Gastrocnemius medialis (tissue), 4 donors: ENCODE measurements at regions not wholly inside any gene's neighbourhood (a gene's known extent, or its start where the extent isn't known, plus 50 kb on each side); places are given as distances from the start of the nearest gene placed in this dataset.

Experiments used
- POLR2A ChIP-seq, 2 donors: fragments of 450-650 bp; IDR thresholded peaks; one replicate each; pipeline ENCODE4 v1.6.1; 2017; ENCODE audit warnings: antibody characterized with exemption in 2 of 2, mild to moderate bottlenecking in 2 of 2, moderate library complexity in 2 of 2
- TF ChIP-seq, protein P1 (sequence below), 5 experiments: fragments of 450-650 bp in 3 of 5; fragments of 200-600 bp in 2 of 5; sonication (generic) in 2 of 5; IDR thresholded peaks in 4 of 5; conservative IDR thresholded peaks in 1 of 5; 1 replicate in 4 of 5; 2 replicates in 1 of 5; pipeline ENCODE4 v1.5.1; 2016 to 2019; ENCODE audit warnings: antibody characterized with exemption in 5 of 5, mild to moderate bottlenecking in 3 of 5, moderate library complexity in 3 of 5

DNA sequence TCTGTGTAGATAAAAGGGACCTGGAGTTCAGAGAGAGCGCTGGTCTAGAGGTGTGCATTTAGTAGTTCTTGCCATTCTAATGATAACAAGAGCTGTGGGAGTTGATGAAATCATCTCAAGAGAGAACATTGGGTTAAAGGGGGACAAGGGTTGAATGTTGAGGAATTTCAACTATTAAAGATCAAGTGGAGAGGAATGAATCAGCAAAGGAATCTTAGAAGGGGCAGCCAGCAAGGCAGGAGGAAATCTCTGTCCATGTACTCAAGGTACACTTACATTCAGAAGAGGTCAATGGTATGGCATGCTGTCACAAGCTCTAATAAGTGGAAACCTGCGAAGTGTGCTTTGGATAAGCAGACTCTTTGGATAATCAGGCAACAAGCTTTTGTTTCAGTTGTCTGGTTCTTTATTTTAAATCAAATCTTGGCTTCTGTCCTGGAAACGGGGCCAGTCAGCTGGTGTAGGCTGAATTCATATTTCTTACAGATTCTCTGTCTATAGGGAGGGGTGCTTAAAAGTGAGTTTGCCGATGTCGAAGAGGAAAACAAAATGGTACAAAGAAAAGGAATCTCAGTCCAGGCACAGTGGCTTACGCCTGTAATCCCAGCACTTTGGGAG is 320.5 kb upstream of the CD180 start:
- TF ChIP-seq, protein P1, sequence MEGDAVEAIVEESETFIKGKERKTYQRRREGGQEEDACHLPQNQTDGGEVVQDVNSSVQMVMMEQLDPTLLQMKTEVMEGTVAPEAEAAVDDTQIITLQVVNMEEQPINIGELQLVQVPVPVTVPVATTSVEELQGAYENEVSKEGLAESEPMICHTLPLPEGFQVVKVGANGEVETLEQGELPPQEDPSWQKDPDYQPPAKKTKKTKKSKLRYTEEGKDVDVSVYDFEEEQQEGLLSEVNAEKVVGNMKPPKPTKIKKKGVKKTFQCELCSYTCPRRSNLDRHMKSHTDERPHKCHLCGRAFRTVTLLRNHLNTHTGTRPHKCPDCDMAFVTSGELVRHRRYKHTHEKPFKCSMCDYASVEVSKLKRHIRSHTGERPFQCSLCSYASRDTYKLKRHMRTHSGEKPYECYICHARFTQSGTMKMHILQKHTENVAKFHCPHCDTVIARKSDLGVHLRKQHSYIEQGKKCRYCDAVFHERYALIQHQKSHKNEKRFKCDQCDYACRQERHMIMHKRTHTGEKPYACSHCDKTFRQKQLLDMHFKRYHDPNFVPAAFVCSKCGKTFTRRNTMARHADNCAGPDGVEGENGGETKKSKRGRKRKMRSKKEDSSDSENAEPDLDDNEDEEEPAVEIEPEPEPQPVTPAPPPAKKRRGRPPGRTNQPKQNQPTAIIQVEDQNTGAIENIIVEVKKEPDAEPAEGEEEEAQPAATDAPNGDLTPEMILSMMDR (IDR thresholded peaks at IDR 0.05 in 4 of 5, conservative IDR thresholded peaks at IDR 0.05 in 1 of 5): no peak
- TF ChIP-seq POLR2A (IDR thresholded peaks at IDR 0.05): no peak
